ENCODE measurements at regions not wholly inside any gene's neighbourhood (a gene's known extent, or its start where the extent isn't known, plus 50 kb on each side); places are given as distances from the start of the nearest gene placed in this dataset.

DNA sequence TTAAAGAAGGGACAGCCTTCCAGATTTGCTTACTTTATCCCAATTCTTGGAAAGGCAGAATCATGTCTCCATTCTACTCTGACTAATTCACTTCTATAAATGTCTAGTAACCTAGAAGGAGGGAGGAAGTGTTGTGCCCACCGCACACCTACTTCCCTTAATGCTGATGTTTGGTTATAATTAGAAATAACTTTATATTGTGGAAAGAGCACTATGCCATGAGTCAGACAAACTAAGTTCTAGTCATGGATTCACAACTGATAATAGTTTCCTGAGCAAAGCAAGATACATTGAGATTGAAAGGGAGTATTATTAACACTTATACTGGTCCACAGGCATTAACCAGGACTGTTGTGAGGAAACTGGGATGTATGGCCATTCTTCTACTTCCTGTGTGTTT is 345.9 kb upstream of the RPS23 start:
- ATAC-seq (no peak), DNase-seq (no peak)
- TF ChIP-seq, protein P1, sequence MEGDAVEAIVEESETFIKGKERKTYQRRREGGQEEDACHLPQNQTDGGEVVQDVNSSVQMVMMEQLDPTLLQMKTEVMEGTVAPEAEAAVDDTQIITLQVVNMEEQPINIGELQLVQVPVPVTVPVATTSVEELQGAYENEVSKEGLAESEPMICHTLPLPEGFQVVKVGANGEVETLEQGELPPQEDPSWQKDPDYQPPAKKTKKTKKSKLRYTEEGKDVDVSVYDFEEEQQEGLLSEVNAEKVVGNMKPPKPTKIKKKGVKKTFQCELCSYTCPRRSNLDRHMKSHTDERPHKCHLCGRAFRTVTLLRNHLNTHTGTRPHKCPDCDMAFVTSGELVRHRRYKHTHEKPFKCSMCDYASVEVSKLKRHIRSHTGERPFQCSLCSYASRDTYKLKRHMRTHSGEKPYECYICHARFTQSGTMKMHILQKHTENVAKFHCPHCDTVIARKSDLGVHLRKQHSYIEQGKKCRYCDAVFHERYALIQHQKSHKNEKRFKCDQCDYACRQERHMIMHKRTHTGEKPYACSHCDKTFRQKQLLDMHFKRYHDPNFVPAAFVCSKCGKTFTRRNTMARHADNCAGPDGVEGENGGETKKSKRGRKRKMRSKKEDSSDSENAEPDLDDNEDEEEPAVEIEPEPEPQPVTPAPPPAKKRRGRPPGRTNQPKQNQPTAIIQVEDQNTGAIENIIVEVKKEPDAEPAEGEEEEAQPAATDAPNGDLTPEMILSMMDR (IDR thresholded peaks at IDR 0.05), result no peak
- Histone ChIP-seq H3K4me3 (no peak overlapping the region), H3K36me3 (no peaks in the 10 kb centered on the region), H3K9me3 (no peaks in the 10 kb centered on the region), H3K4me1 (no peaks in the 10 kb centered on the region), H3K27ac (no peak overlapping the region), H3K27me3 (no peaks in the 10 kb centered on the region)
- intact Hi-C loops (cut with DNase I), result no loop called here

DNA sequence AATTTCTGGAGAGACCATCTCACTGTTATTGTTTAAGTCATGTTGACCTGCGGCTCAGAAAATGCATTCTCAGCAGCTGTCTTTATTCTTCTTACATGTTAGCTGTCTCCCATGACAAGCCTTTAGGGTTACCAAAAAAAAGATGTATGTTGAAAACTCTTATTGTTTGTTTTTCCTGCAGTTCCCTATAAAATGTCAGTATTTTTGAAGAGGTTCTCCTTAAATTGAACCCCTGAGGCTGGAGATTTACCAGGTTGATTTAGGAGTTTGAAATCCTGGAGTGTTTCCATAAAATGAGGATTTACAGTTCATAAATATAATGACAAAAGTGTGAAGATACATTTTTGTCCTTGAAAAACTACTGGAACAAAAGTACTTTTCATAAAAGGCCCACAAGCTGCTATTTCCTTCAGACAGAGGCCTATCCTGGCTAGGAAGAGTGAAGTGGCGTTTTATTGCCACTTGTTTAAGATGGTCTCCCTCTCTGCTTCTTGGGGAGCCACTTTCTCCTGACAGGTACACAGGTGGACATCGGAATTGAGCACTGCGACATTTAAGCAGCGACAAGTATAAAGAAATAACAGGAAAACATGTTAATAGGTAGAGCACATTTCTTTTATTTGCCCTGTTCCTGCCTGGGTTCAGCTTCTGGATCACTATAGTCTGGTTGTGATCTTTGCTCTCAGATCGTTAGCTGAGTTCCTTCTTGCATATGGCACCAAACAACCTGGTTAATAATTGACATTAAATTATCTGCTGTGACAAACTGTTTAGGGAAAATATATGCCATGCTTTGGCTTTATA is 344.8 kb upstream of the RPS23 start:
- no peaks in the 10 kb centered on the region for H3K27me3 ChIP-seq
- ATAC-seq, result no peak
- H3K4me3 ChIP-seq, result no peak overlapping the region
- no peak for DNase-seq
- H3K27ac ChIP-seq, result no peak overlapping the region
- intact Hi-C loops (cut with DNase I), result no loop called here
- no peaks in the 10 kb centered on the region for H3K4me1 ChIP-seq
- TF ChIP-seq, protein P1 (IDR thresholded peaks at IDR 0.05), result no peak
- H3K36me3 ChIP-seq, result no peaks in the 10 kb centered on the region
- no peaks in the 10 kb centered on the region for H3K9me3 ChIP-seq

DNA sequence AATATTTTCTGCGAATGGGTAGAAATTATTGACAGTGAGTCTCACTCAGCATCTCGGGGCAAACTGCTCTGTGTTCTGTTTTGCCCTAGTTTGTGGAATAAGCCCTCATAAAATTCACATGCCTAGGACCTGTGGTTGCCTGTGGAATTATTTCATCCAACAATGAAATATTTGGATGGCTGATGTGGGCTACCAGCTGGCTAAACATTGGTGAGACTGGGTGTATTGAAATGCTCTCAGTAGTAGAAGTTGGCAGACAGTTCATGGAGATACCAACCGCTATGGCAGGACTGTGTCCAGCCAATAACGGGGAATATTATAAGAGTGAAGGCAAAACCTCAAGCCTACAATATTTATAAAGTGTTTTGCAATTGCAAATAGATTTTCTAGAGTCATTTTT is 344.1 kb upstream of the RPS23 start:
- intact Hi-C loops (cut with DNase I), result no loop called here
- H3K9me3 ChIP-seq, result no peaks in the 10 kb centered on the region
- DNase-seq, result no peak
- H3K36me3 ChIP-seq, result no peaks in the 10 kb centered on the region
- TF ChIP-seq, protein P1 (IDR thresholded peaks at IDR 0.05), result no peak
- no peaks in the 10 kb centered on the region for H3K4me1 ChIP-seq
- H3K27me3 ChIP-seq, result no peaks in the 10 kb centered on the region
- no peak overlapping the region for H3K27ac ChIP-seq
- no peak overlapping the region for H3K4me3 ChIP-seq
- no peak for ATAC-seq

DNA sequence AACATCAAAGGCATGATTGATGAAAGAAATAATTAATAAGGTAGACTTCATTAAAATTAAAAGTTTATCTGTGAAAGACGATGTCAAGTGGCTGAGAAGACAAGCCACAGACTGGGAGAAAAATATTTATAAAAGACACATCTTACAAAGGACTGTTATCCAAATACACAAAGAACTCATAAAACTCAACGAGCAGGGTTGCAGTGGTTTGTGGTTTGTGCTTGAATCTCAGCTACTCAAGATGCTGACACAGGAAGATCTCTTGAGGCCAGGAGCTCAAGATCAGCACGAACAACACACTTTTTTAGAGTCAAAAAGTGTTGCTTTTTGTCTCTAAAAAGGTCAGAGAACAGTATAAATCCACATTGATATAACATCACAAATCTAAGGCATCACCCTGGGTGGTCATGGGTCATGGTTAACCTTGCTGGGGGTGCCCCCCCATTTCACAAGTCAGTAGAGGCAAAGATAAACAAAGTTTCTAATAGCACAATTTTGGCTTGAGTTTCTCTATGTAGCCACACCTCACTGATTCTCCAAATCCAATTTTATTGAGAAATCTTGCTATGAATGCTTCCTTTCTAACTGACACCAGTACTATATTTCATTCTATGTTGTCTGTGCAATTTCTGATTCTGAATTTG is 342.9 kb upstream of the RPS23 start:
- Histone ChIP-seq H3K4me3 (no peak overlapping the region), H3K27me3 (no peaks in the 10 kb centered on the region), H3K9me3 (no peaks in the 10 kb centered on the region), H3K27ac (no peak overlapping the region), H3K4me1 (no peaks in the 10 kb centered on the region), H3K36me3 (no peaks in the 10 kb centered on the region)
- DNase-seq, result no peak
- peak; percentile 17 for ATAC-seq
- TF ChIP-seq, protein P1 (IDR thresholded peaks at IDR 0.05), result no peak
- intact Hi-C loops (cut with DNase I), result no loop called here

DNA sequence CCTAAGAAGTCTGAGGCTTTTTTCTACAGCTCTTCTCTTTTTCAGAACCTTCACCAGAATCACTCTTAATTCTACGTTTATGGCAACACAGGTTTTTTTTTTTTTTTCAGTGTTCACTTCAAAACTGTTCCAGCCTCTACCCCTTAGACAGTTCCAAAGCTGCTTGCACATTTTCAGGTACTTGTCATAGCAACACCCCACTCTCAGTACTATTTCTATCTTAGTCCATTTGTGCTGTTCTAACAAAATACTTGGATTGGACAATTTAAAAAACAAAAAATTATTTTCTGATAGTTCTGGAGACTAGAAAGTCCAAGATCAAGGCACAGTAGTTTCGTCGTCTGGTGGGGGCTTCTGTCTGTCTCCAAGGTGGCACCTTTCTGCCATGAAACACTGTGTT is 340.9 kb upstream of the RPS23 start:
- intact Hi-C loops (cut with DNase I), result no loop called here
- Histone ChIP-seq H3K27ac (no peak overlapping the region), H3K4me1 (no peaks in the 10 kb centered on the region), H3K27me3 (no peaks in the 10 kb centered on the region), H3K9me3 (peaks cover 0 to 2% of the 10 kb centered on the region in 2 donors), H3K36me3 (no peaks in the 10 kb centered on the region), H3K4me3 (no peak overlapping the region)
- TF ChIP-seq, protein P1 (IDR thresholded peaks at IDR 0.05), result no peak
- ATAC-seq (no peak), DNase-seq (no peak)
